T follicular helper cell (primary cell): ENCODE measurements at regions not wholly inside any gene's neighbourhood (a gene's known extent, or its start where the extent isn't known, plus 50 kb on each side); places are given as distances from the start of the nearest gene placed in this dataset.

Experiments
- DNase-seq: peaks from one replicate; pipeline ENCODE4 v3.0.0-alpha.2; 2020; ENCODE audit warnings: low read depth

DNA sequence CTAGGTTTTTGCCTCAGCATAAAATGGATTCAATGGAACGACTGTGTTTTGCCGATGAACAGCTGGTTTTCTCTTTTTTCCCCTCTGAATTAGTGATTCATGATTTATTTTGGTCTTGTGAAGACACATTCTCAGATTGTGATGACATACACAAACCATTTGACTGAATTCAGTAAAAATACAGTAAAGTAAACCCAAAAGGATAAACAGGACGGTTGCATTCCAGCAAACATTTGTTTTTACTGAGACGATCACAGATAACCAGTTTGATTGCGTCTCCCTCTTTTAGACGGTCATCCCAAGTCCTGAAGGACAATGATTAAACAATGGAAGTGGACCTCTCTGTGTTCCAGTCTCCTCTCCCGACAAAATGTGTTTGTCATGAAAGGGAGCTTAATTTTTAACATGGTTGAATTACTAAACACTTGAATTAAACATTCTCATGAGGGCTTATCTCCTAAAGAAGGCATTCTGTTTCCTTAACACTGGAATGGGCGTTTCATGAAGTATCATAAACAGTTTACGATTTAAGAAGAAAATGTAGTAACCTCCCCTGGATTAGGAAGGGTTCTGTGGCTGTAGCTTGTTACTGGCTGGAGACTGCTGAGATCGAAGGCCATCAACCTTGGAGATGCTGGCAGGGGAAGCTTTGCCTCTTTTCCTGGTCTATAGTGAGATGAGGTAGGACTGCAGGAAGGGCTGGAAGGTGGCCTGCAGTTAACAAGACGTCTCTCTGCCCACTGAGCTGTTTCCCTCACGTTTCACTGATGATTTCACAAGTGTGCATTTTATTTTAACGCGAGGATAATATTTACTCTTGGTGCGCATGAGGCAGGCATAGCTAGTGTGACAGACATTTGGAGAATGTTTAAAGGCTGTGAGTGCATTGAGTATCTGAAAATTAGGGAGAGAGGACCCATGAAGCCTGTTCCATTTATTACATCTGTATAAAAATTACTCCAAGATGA, 457.9 kb downstream of the FGF9 start:
- DNase-seq, result no peak

DNA sequence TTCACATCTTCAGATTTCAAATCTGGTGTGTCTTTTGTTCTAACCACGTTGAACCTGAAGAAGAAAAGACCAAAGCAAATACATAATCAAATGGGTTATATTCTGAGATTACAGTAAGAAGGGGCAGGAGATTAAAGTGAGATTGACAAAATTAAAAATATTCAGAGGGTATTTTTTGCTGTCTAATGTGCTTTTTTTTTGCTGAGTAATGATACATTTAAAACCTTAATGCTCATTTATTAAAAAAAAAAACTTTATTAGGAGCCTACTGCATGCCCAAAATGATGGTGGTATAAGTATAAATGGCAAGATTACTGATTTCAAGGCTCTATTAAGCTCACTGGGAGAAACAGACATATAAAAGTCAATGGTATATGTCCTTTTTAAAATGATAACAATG, 459.4 kb downstream of the FGF9 start:
- DNase-seq, result no peak

DNA sequence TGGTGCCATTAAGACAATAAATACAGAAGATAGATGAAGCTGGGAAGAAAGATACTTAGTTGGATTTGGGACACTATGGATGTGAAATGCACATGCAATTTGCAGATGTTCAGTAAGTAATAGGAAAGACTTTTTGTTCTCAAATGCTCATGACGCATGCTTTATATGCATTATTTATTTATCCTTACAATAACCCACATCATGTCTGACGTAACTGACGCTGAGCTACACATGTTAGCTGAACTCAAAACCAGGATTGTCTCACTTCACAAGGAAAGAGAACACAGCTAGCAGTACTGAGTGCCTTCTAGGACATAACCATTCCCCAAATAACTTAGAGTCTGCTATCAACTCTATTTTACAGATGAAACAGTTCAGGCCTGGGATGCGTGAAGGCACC, 463.4 kb downstream of the FGF9 start:
- DNase-seq, result no peak

DNA sequence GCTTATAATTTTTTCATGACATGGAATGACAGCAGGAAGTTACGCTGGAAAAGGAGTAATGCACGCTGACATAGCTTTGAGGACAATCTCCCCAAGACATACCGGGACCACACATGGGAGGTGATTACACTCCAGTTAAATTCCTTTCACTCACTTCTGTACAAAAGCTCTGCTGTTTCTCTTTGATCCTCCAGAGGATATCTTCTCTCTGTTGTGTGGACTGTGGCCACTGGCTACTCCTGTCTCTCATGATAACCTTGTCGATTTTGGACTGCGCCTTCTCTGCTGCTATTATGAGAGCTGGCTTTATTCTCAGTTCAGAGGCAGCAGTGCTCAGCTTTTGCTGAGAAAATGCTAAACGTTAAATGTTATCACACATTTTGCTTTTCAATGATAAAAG, 464.6 kb downstream of the FGF9 start:
- no peak for DNase-seq

DNA sequence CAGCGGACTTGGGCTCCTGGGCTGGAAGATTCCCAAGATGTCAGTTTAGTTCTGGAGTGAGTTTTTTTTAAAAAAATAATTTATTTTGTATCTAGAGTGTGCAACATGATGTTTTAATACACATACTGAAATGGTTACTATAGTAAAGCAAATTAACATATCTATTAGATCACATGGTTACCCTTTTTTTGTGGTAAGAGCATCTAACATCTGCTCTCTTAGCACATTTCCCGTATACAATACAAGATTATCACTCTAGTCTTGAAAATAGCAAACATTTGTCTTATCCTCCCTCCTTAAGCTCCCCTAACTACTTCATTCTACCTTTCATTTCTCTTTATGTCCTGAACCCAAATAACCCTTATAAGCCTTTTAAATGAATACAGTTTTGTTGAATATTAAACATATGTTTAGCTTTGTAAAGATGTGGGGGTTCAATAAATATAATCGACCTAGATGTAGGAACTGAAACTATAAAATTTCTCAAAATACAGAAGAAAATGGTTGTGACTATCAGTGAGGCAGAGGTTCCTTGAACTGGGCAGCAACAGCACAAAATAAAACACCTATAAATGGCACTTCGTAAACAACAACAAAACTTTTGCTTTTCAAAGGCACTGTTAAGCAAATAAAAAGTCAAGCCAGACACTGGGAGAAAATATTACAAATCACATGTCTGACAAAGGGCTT, 466.6 kb downstream of the FGF9 start:
- DNase-seq, result no peak

DNA sequence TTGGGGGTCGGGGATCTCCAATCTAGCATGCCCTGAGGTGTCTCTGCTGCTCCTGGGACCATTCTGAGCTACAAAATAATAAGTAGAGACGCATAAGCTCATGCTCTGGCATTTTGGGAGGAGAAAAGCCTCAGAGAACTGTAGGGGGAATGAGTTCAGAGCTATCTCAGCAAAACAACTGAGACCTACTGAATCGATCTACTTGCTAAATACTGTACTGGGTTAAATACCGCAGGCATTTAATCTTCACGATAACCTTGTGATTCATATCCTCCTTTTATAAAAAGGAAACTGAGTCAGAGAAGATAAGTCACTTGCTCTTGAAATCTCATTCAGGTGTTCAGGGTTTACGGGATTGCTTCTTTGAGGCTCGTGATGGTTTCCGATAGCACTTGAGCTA, 468.1 kb downstream of the FGF9 start:
- DNase-seq, result no peak

DNA sequence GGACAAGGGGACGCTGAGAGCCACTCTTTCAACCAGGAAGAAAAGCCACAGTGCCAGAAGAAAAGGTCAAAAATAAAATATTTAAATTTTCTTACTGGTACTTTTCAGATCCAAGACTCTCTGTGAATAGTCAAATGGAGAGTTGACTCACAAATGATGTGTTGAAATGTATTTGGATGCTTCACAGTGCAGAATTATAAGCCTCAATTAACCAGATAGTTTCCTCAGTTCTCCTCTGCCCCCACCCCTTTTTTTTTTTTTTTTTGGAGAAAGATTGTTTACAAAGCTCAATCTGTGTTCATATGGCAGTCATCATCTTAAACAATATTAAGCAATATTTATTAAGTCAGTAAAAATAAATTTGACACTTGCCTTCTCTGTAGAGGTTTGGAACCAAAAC, 470.8 kb downstream of the FGF9 start:
- DNase-seq, result no peak

DNA sequence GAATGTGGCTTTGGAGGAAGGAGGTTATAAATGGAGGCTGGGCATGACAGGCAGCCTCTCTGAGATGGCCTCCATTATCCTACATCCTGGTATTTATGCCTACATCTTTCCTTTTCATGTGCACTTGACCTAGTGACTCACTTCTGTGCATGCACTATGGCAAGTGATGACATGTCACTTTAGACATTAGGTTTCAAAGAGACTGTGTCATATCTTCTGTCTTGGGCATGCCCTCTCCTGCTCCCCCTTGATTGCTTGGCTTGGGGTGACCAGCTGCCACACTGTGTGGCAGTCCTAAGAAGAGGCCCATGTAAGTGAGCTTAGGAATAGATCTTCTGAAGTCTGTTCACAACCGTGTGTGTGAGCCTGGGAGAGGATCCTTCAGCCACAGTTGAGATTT, 472.8 kb downstream of the FGF9 start:
- no peak for DNase-seq

DNA sequence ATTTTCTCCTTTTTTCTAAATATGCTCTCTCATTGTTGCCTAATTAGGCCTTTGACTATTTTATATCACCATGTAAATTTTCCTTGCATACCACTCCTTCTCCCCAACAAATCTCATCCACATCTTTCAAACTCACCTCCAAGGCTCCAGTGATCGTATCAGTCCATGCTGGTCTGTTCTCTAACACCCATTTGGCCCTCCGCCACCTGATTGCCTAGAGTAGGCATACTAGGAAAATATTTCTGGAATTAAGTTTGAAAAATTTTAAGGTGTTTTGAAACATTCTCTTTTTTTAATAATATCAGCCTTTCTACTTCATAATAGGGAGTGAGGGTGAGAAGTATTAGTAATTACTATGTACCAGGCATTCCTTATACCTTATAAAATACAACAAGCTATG, 473.9 kb downstream of the FGF9 start:
- DNase-seq, result no peak

DNA sequence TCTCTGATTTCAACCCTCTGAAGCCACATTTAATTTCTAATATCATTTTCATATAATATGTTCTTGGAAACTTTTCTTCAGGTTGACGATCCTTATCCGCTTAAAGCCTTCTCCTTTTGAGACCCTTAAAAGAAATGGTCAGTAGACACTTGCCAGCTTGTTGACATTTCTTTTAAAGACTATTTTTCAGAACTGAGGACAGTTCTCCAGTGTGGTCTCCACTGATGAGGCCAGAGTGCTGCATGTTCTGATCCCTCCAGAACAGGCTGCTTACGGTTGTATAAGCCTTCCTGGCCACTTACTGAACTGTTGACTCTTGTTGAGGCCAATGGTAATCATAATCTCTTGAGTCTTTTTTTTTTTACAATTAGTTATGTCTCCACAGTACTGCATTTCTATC, 477.3 kb downstream of the FGF9 start:
- DNase-seq, result no peak

DNA sequence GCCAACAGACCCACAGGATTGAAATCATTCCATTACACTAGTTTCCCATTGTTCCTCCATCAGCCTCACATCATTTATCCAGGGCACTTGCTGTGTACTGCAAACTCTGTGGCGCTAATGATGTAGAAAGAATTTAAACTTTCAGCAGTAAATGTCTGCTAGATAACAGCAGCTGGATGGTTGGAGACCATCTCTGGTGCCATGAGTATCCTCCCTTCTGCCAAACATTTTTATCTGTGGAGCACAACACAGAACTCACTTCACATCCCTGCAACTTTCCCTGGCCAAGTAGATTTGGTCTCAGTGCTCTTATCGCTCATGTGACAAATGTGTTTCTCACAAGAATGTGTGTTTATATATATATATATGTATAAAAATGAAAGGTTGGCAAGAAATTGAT, 481.9 kb downstream of the FGF9 start:
- DNase-seq, result no peak

DNA sequence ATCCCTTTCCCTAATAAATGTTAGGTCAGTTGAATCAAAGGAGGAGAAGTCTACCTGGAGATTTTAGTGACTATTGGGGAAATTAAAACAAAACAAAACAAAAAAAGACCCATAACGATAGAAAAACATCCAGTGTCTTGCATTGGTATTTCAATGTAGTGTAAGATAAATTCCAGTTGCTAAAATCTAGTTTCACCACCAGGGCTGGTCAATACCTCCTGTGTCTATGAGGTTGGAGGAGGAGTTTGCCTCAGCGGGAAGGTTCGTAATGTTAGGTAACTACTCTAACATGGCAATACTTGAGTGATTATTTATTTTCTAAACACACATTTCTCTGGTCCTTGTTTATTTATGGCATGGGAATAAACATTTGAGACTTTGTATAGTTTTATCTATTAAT, 483.2 kb downstream of the FGF9 start:
- no peak for DNase-seq

DNA sequence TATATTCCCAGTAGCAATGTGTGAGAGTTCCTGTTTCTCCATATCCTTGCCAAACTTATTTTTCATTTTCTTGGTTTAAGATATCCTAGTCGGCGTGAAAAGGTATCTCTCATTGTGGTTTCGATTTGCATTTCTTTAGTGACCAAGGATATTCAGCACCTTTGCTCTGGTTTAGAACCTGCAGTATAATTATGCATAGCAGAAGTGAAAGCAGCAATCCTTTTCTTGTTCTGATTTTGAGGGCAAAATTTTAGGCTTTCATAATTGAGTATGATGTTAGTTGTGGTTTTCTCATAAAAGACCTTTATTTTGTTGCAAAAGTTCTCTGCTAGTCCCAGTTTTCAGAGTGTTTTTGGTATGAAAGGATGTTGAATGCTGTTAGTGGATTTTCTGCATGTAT, 491.0 kb downstream of the FGF9 start:
- DNase-seq, result no peak

DNA sequence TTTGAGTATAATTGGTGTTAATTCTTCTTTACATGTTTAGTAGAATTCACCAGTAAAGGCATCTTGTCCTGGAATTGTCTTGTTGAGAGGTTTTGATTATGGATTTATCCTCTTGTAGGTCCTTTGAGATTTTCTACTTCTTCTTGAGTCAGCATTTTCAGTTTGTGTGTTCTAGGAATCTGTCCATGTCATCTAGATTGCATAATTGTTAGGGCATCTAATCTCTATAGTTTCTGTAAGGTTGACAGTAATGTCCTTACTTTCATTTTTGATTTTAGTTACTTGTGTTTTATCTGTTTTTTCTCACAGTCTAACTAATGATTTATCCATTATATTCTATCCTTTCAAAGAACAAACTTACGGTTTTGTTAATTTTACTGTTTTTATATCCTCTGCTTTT, 492.0 kb downstream of the FGF9 start:
- no peak for DNase-seq

DNA sequence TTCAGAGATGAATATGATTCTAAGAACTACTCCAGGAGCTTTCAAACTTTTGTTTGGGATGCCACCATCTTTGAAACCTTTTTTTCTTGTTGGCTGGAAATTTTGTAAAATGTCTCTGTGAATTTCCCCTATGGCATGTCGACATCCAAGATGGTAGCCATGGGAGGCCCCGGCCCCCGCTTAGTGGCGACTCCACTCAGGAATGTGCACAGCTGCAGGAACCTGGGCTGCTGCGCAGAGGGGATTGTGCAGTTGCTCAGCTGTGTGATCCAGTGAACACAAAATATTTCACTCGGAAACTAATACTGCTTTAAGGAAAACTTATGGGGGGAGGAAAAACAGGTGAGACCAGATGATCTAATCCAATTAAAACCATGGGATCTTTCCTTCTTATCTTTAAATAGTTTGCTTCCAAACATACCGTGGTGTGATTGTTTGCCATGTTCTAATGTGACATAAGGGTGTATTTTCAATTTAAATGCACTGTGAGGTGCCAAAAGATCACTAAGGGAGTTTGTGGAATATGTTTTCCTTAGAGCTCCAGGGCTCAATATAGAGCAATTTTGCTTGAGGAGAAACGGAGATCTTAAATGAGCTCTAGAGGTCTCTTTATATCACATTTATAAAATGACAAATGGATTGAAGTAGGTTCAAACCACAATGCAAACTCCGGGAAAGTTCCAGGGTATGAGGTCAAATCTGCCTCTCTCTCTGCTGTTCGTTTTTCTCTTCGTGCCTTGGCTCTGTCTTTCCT, 497.7 kb downstream of the FGF9 start:
- DNase-seq, result no peak

DNA sequence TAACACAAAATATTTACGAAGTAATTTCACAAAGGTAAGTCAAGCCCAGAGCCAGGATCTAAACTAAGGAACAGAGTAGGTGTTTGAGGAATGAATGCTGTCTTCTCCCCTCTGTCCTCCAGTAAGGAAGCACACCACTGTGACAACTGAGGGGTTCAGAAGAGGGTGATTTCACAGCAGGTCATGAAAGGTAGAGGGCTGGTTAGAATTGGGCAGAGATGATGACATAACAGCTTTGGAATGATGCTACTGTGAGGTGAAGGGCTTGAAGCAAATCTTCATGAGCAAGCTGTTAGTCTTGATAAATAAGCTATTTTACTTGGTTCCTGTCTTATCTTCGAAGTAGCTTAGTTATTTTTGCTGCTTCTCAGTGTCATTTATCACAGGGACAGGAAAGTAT, 498.6 kb downstream of the FGF9 start:
- DNase-seq, result no peak

DNA sequence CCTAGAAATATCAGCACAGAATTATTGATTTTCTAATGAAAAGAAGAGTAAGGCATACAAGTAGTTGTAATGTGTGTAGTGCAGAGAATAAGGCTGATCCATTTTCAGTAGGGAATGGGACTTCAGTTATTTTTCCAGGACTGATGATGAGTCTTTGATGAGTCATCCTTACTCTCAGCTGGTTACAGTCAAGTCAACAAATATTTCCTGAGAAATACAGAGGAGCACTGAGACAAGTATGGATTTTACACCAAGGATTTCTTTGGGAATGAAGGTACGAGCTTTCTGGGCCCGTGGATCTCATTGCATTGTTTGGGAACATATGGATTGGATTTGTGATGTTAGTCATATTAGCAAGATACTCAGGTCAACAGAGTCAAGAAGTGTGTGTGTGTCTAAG, 502.7 kb downstream of the FGF9 start:
- no peak for DNase-seq

DNA sequence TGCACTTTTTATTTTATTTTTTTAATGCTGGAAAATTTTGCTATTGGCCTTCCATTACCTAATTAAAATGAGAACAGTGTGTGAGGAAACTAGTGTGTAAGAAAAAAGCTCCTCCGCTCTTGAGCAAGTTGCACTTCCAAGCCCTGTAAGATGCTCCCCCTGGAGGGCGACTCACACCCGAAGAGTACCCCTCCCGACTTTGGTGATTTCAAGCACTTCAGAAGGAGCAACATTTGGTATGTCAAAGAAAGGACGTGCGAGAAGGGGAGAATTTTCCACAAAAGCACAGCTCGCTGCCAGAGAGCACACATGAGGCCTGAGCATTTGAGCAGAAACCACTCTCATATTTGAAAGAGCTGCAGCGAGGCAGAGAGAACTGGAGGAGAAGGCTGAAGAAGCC, 504.4 kb downstream of the FGF9 start:
- DNase-seq, result no peak

DNA sequence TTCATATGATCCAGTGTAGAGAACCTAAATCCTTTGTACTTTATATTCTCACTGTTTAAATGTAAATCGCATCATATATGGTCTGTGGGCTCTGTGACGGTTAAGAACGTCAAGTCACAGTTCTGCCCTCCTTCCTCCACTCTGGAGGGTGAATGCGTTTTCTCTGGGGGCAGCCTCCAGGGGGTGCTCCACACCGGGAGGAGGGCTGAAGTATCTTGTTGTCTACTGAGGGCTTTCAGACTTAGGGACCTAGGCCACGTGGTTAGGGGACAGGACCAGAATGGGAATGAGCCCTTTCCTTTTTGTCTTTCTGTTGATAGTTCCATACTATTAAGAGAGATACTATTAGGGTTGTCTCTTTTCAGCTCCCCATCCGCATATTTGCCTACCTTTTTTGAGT, 504.9 kb downstream of the FGF9 start:
- no peak for DNase-seq

DNA sequence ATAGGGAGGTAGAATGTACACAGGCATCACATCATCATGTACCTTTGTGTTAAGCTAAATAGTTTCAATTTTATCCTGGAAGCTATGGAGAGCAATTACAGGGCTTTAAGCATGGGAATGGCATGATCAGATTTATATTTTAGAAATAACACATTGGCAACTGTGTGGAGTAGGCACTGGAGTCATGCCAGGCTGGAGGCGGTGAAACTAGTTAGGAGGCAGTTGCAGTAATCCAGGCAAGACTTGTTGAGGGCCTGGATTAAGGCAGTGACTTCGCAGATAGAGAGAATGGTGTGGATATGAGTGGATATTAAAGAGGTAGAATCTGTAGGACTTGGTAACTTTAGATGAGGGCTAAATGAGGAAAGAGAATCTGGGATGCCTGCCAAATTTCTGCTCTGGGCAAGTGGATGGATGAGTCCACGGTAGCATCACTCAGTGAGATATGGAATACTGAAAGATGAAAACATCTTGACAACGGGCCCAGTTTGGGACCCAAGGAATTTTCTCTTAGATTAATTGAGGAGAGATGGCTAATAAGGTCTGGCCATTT, 506.2 kb downstream of the FGF9 start:
- no peak for DNase-seq

DNA sequence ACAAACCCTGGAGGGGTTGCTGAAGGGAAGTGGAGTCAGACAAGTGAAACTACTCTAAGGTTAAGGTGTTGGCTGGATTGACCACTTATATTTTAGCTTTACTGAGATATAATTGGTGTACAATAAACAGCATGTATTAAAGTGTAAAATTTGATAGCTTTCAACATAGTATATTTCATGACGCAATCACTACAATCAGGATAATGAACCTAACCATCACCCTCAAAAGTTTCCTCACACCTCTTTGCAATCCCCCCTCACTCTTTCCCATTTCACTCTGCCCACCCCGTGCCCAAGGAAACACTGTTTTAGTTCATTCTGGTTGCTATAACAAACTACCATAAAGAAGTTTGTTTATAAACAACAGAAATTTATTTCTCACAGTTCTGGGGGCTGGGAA, 508.0 kb downstream of the FGF9 start:
- no peak for DNase-seq

DNA sequence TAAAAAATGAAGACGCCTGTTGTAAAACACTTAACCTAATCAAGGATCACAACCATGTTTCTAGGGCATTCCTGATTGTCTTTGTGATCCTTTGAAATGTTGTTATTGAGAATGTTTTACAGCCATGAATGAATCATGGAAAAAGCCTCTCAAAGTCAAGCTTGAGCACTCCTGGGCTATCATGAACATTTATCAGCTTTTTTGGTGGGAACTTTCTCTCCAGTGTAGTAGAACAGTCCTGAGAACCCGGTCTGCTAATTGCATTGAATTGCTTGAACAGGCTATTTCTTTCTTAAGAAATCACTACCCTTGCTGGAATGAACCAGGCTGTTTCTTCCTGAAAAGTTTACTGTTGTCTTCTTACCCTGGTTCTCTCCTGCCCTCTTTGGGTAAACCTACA, 516.5 kb downstream of the FGF9 start:
- DNase-seq, result no peak
